ENCODE measurements at regions not wholly inside any gene's neighbourhood (a gene's known extent, or its start where the extent isn't known, plus 50 kb on each side); places are given as distances from the start of the nearest gene placed in this dataset.

DNA sequence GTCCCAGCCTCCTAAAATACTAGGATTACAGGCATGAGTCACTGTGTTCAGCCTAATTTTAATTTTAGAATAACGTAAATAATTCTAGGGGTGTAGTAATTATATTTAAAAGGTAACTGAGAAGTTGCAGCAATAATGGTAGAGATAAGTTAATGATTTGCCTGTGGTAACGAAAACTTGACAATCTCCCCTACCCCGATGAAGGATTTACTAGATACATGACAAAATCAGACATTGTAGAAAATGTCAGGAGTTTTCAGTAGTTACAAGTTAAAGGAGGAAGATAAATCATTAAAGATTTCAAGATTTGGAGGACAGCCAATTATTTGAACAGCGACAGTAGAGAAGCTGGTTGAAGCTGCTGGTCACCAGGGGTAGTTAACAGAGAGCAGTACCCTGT, 652.2 kb upstream of the PCDH20 start:
- TF ChIP-seq, protein P1, sequence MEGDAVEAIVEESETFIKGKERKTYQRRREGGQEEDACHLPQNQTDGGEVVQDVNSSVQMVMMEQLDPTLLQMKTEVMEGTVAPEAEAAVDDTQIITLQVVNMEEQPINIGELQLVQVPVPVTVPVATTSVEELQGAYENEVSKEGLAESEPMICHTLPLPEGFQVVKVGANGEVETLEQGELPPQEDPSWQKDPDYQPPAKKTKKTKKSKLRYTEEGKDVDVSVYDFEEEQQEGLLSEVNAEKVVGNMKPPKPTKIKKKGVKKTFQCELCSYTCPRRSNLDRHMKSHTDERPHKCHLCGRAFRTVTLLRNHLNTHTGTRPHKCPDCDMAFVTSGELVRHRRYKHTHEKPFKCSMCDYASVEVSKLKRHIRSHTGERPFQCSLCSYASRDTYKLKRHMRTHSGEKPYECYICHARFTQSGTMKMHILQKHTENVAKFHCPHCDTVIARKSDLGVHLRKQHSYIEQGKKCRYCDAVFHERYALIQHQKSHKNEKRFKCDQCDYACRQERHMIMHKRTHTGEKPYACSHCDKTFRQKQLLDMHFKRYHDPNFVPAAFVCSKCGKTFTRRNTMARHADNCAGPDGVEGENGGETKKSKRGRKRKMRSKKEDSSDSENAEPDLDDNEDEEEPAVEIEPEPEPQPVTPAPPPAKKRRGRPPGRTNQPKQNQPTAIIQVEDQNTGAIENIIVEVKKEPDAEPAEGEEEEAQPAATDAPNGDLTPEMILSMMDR (IDR thresholded peaks at IDR 0.05): no peak

- TF ChIP-seq, protein P1 (IDR thresholded peaks at IDR 0.05): no peak
These were observed 649.4 kb upstream of the PCDH20 start for GRCh38 chr13:62065016-62065415.

DNA sequence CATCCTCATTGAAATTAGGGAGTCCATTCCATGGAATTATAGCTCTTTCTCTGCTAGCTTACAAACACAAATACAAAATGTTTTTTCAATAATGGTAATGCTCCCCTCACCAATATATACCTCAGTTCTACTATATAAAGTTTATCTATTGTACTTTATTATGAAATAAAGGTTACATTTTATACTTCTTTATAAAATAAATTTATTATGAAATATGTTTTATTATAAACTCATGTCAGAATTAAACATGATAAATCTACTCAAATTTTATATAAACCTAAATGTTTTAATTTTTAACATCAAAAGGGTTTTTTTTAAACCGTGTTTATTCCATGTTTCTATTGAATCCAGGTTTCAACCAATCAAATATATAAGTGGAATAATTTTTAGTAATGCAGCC, 646.1 kb upstream of the PCDH20 start:
- TF ChIP-seq, protein P1 (IDR thresholded peaks at IDR 0.05): no peak

- TF ChIP-seq, protein P1 (IDR thresholded peaks at IDR 0.05): no peak
These were observed 644.9 kb upstream of the PCDH20 start for GRCh38 chr13:62060570-62060969.

DNA sequence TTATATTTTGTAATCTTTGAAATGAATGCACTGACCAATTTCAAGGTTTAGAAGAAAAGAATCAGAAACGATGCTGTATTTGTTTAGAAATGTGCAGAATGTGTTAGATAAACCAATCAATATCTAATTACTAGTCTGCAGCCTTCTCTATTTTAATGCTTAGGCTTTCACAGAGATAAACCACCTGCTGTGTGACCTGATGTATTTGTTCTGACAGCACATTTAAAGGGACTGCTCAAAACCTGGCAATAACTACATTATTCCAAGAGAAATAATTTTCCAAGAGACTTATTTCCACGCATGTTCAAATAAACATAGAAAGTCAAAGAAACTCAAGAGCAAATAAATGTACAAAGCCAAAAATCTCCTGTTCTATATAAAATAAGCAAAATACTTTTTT, 641.6 kb upstream of the PCDH20 start:
- TF ChIP-seq, protein P1 (IDR thresholded peaks at IDR 0.05): no peak

DNA sequence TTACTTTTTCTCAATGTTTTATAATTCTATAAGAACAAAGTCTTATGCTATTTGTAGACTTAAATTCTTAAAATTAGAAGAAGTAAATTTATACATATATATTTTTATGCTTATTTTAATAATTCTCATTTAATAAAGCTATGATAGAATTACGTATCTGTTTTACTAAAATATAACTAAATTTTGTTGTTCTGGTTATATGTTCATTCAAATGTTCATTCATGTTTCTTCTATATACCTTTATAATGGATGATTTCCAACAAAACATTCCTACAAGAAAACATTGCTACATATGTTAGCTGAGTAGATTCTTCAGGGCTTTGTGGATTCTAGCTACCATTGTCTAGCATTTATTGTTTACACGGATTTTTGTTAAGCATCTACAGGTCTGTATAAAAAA, 634.3 kb upstream of the PCDH20 start:
- TF ChIP-seq, protein P1 (IDR thresholded peaks at IDR 0.05): no peak

GRCh38 chr13:62046512-62046911, 630.9 kb upstream of the PCDH20 start:
- TF ChIP-seq, protein P1 (IDR thresholded peaks at IDR 0.05): no peak

DNA sequence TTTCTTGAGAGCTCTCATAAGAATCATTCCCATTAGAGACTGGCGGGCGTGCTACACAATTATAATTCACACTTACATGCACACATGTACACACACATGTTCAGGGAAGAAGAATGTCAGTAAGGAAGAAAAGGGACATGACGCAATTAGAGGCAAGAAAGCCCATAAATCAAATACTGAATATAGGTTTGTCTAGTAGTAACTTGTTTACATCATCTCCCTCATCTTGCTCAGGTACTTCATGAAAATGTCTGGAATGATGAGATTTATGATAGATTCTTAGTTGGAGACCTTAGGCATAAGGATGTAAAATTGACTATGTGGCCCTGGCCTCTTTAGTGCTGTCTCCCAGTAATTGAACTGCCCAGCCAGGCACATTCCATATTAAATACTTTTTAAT, 628.0 kb upstream of the PCDH20 start:
- TF ChIP-seq, protein P1 (IDR thresholded peaks at IDR 0.05): no peak

All from LNCAP (cell line).